ENCODE measurements at regions not wholly inside any gene's neighbourhood (a gene's known extent, or its start where the extent isn't known, plus 50 kb on each side); places are given as distances from the start of the nearest gene placed in this dataset.

DNA sequence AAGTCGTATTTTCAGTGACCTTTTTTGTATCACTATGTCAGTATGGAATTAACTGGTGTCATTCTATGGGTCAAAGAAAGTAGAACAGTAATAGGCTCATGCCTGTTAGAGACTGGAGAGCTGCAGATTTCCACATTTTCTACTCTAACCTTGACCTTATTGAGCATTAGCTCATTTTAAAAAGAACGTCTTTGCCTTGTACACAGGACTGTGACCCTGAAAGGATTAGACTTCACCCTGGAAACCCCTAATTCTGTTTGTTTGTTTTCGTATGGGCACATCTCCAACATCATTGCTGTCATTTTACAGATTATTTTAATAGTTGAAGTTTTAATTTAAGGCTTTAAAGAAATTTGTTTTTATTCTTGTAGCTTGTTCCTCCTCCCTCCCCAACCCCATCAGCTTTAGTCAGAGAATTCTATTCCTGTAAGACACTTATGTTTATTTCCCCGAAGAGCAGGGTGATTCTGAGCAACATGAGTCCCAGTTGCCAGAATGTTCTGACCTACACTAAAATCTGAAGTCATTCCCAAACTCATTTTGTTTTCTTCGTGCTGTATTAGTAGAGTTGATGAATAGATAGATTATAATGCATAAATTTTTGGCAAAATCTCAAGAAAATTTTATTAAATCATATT, 451.3 kb downstream of the FOXG1 start:
- WGBS, 2 experiments: 81 to 85% methylated on average over 3 to 5 of the region's 5 CpGs
- H3K9me3 ChIP-seq (ENCODE audit: control insufficient read depth, low read length): no peaks in the 10 kb centered on the region
- H3K4me3 ChIP-seq (ENCODE audit: insufficient read depth, low read depth, low read length): no peak overlapping the region
- no peaks in the 10 kb centered on the region for H3K27me3 ChIP-seq (ENCODE audit: control insufficient read depth, insufficient read depth, low read length, poor library complexity, severe bottlenecking)
- H3K4me1 ChIP-seq (ENCODE audit: control insufficient read depth, insufficient read depth, low read length): no peaks in the 10 kb centered on the region
- H3K27ac ChIP-seq (ENCODE audit: insufficient read depth, low read depth, low read length, poor library complexity, severe bottlenecking): no peak overlapping the region
- no peaks in the 10 kb centered on the region for H3K36me3 ChIP-seq (ENCODE audit: control insufficient read depth, insufficient read depth, low read length)

DNA sequence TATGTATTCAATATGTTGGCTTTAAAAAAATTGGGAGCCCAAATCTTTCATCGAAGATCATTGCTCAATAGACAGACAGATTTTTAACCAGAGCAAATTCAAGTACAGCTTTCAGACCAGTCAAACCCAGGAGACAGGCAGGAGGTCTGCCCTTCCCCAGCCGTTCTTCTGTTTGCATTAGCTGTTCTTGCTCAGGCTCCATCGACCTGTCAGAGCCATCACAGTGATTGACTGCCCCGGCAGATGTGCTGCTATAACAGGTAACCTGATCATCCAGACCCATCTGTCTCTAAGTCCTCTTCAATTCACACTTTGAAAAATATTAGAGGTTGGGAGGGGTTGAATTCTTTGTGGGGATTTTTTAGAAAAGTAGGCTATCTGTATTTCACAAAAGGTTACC, 453.5 kb downstream of the FOXG1 start:
- Histone ChIP-seq H3K4me1 (ENCODE audit: control insufficient read depth, insufficient read depth, low read length) (no peaks in the 10 kb centered on the region), H3K27me3 (ENCODE audit: control insufficient read depth, insufficient read depth, low read length, poor library complexity, severe bottlenecking) (peaks cover 3% of the 10 kb centered on the region), H3K9me3 (ENCODE audit: control insufficient read depth, low read length) (no peaks in the 10 kb centered on the region), H3K4me3 (ENCODE audit: insufficient read depth, low read depth, low read length) (no peak overlapping the region), H3K27ac (ENCODE audit: insufficient read depth, low read depth, low read length, poor library complexity, severe bottlenecking) (no peak overlapping the region), H3K36me3 (ENCODE audit: control insufficient read depth, insufficient read depth, low read length) (no peaks in the 10 kb centered on the region)
- WGBS, 2 experiments: 69 to 80% methylated on average over 4 of the region's 4 CpGs

DNA sequence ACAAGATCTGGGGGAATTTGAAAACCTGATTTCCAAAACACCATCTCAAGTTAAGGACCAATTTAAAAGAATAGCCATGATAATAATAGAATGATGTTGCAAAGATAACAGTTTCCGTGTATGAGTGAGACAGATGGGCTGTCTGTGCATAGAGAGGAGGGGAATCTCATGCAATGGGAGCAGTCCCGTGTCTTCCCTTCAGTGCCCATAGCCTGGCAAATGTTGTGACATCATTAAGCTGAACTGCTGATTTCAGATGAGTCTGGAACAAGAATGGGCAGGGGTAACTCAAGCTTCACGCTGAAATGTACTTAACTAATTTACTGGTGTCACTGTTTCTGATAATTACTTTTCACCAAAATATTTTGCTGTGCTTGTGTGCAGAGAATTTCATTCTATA, 454.0 kb downstream of the FOXG1 start:
- 86 to 91% methylated on average over 2 to 3 of the region's 3 CpGs for WGBS, 2 experiments
- H3K36me3 ChIP-seq (ENCODE audit: control insufficient read depth, insufficient read depth, low read length): no peaks in the 10 kb centered on the region
- H3K4me3 ChIP-seq (ENCODE audit: insufficient read depth, low read depth, low read length): no peak overlapping the region
- H3K9me3 ChIP-seq (ENCODE audit: control insufficient read depth, low read length): no peaks in the 10 kb centered on the region
- no peaks in the 10 kb centered on the region for H3K4me1 ChIP-seq (ENCODE audit: control insufficient read depth, insufficient read depth, low read length)
- peaks cover 3% of the 10 kb centered on the region for H3K27me3 ChIP-seq (ENCODE audit: control insufficient read depth, insufficient read depth, low read length, poor library complexity, severe bottlenecking)
- no peak overlapping the region for H3K27ac ChIP-seq (ENCODE audit: insufficient read depth, low read depth, low read length, poor library complexity, severe bottlenecking)

DNA sequence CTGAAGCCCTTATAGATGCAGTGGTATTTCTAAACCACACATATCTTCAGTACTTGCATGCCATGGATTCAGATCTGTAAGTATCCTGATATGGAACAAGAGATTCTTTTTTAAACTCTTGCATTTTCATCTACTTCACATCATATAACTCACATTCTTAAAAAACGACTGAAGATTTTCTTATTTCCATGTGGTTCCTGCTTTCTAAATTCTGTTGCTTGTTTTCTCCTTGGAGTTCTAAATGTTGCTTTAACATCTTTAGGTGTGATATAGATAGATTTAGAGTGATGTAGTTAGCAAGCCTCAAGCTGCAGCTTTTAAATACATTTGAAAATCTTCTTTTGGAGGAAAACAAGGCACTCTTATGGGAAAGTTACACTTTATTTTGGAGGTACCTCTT, 455.4 kb downstream of the FOXG1 start:
- WGBS, 2 experiments: 83 to 90% methylated on average over 1 of the region's 1 CpG
- Histone ChIP-seq H3K27me3 (ENCODE audit: control insufficient read depth, insufficient read depth, low read length, poor library complexity, severe bottlenecking) (peaks cover 3% of the 10 kb centered on the region), H3K4me3 (ENCODE audit: insufficient read depth, low read depth, low read length) (no peak overlapping the region), H3K9me3 (ENCODE audit: control insufficient read depth, low read length) (no peaks in the 10 kb centered on the region), H3K27ac (ENCODE audit: insufficient read depth, low read depth, low read length, poor library complexity, severe bottlenecking) (no peak overlapping the region), H3K36me3 (ENCODE audit: control insufficient read depth, insufficient read depth, low read length) (no peaks in the 10 kb centered on the region), H3K4me1 (ENCODE audit: control insufficient read depth, insufficient read depth, low read length) (no peaks in the 10 kb centered on the region)

DNA sequence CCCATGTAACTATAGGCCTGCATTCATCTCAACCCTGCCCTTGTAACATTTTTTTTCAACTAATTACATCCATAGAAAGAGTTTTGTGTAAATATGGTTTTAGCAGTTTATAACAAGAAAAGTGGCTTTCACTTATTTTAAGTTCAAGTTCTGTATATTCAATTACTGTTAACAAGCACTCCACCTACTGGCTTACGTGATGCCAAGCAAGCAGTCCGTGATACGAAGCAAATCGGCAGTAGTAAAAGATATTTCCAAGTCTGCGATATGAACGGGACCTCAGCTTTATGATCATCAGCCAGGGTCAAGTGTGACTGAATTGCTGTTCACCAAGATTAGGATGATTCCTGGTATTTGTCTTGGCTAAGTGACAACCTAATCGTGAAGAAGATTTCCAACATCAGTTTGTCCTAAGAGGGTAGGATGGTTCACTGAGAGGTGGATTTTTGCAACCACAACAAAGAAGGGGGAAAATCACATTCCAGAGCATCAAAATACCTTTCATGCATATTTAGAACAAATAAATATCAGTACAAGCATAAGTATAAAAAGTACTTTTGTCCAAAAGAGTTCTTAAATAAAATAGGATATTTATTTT, 456.2 kb downstream of the FOXG1 start:
- Histone ChIP-seq H3K9me3 (ENCODE audit: control insufficient read depth, low read length) (no peaks in the 10 kb centered on the region), H3K36me3 (ENCODE audit: control insufficient read depth, insufficient read depth, low read length) (no peaks in the 10 kb centered on the region), H3K4me1 (ENCODE audit: control insufficient read depth, insufficient read depth, low read length) (no peaks in the 10 kb centered on the region), H3K4me3 (ENCODE audit: insufficient read depth, low read depth, low read length) (no peak overlapping the region), H3K27me3 (ENCODE audit: control insufficient read depth, insufficient read depth, low read length, poor library complexity, severe bottlenecking) (peaks cover 3% of the 10 kb centered on the region), H3K27ac (ENCODE audit: insufficient read depth, low read depth, low read length, poor library complexity, severe bottlenecking) (no peak overlapping the region)
- 31 to 41% methylated on average over 7 of the region's 7 CpGs for WGBS, 2 experiments

DNA sequence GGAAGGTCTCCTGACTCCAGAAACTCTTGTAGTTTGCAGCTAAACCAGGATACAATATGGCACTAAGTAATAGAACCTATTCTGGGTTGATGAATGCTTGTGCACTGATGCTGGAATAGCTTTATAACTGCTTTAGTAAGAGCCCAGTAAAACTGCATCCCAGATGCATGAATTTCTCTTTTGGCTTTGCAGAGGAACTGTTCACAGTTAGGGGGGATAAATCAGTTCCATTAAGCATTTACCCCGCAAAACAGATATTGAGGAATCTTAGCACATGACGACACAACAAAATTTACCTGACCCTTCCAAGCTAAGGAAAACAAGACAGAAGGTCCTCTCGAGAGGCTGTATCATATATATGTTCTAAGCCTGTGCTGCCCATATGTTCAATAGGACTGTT, 457.4 kb downstream of the FOXG1 start:
- Histone ChIP-seq H3K36me3 (ENCODE audit: control insufficient read depth, insufficient read depth, low read length) (no peaks in the 10 kb centered on the region), H3K4me3 (ENCODE audit: insufficient read depth, low read depth, low read length) (no peak overlapping the region), H3K4me1 (ENCODE audit: control insufficient read depth, insufficient read depth, low read length) (no peaks in the 10 kb centered on the region), H3K9me3 (ENCODE audit: control insufficient read depth, low read length) (no peaks in the 10 kb centered on the region), H3K27ac (ENCODE audit: insufficient read depth, low read depth, low read length, poor library complexity, severe bottlenecking) (no peak overlapping the region), H3K27me3 (ENCODE audit: control insufficient read depth, insufficient read depth, low read length, poor library complexity, severe bottlenecking) (peaks cover 3% of the 10 kb centered on the region)
- WGBS, 2 experiments: 95 to 97% methylated on average over 3 of the region's 3 CpGs

DNA sequence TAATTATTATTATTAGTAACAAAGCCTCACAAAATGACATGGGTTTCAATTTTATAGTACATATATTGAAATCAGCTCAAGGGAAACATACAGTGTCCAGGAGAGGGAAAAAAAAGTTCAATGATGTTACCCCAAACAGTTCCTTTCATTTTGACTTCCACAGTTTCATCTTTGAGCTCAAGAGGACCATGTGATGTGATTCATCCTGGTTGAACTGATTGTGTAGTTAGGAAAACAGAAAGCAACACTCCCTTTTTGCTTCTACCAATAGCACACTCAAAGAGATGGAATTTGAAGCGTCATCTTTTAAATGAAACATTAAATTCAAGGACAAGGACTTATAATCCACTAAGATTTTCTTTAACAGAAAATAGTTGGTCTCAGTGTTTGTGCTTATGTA, 461.0 kb downstream of the FOXG1 start:
- Histone ChIP-seq H3K4me3 (ENCODE audit: insufficient read depth, low read depth, low read length) (no peak overlapping the region), H3K4me1 (ENCODE audit: control insufficient read depth, insufficient read depth, low read length) (no peaks in the 10 kb centered on the region), H3K36me3 (ENCODE audit: control insufficient read depth, insufficient read depth, low read length) (no peaks in the 10 kb centered on the region), H3K9me3 (ENCODE audit: control insufficient read depth, low read length) (no peaks in the 10 kb centered on the region), H3K27ac (ENCODE audit: insufficient read depth, low read depth, low read length, poor library complexity, severe bottlenecking) (no peak overlapping the region), H3K27me3 (ENCODE audit: control insufficient read depth, insufficient read depth, low read length, poor library complexity, severe bottlenecking) (peaks cover 3% of the 10 kb centered on the region)
- 89 to 100% methylated on average over 1 of the region's 1 CpG for WGBS, 2 experiments

DNA sequence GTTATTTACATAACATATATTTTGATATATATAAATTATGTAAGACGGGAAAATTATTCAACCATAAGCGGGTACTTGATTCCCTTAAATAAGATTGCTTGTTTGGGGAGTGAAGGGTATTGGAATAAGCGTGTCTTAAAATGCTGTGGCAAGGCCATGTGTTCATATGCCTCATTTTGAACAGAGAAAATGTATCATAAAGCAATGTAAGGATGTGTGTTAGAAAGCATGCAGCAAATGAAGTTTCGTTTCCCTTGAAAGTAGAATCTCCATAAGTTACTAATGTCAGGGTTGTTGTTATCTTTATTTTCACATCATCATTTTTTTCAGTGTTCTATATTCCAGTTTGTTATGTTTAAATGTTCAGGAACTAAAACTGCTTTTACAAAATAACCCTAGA, 465.6 kb downstream of the FOXG1 start:
- Histone ChIP-seq H3K36me3 (ENCODE audit: control insufficient read depth, insufficient read depth, low read length) (no peaks in the 10 kb centered on the region), H3K9me3 (ENCODE audit: control insufficient read depth, low read length) (no peaks in the 10 kb centered on the region), H3K4me3 (ENCODE audit: insufficient read depth, low read depth, low read length) (no peak overlapping the region), H3K4me1 (ENCODE audit: control insufficient read depth, insufficient read depth, low read length) (no peaks in the 10 kb centered on the region), H3K27ac (ENCODE audit: insufficient read depth, low read depth, low read length, poor library complexity, severe bottlenecking) (no peak overlapping the region), H3K27me3 (ENCODE audit: control insufficient read depth, insufficient read depth, low read length, poor library complexity, severe bottlenecking) (no peaks in the 10 kb centered on the region)
- 98 to 100% methylated on average over 3 to 4 of the region's 4 CpGs for WGBS, 2 experiments

DNA sequence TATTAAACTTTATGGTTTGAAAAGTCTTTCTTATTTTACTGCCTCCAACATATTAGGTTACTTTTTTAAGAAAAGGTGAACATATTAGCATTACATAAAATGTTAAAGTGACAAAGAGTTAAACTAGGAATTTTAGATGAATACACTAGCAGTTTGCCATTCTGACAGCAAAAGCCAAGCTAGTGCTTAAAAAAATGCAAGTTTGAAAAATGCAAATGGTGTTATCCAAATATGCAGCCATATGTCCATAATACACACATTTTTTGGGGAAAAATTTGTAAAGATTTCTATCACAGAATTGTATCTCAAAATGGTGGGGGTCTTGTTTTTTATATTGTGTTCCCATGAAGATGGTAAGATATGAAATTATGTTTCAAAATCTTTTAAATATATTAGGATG, 466.1 kb downstream of the FOXG1 start:
- no peaks in the 10 kb centered on the region for H3K9me3 ChIP-seq (ENCODE audit: control insufficient read depth, low read length)
- no peaks in the 10 kb centered on the region for H3K4me1 ChIP-seq (ENCODE audit: control insufficient read depth, insufficient read depth, low read length)
- H3K4me3 ChIP-seq (ENCODE audit: insufficient read depth, low read depth, low read length): no peak overlapping the region
- no peaks in the 10 kb centered on the region for H3K36me3 ChIP-seq (ENCODE audit: control insufficient read depth, insufficient read depth, low read length)
- H3K27me3 ChIP-seq (ENCODE audit: control insufficient read depth, insufficient read depth, low read length, poor library complexity, severe bottlenecking): no peaks in the 10 kb centered on the region
- no peak overlapping the region for H3K27ac ChIP-seq (ENCODE audit: insufficient read depth, low read depth, low read length, poor library complexity, severe bottlenecking)

DNA sequence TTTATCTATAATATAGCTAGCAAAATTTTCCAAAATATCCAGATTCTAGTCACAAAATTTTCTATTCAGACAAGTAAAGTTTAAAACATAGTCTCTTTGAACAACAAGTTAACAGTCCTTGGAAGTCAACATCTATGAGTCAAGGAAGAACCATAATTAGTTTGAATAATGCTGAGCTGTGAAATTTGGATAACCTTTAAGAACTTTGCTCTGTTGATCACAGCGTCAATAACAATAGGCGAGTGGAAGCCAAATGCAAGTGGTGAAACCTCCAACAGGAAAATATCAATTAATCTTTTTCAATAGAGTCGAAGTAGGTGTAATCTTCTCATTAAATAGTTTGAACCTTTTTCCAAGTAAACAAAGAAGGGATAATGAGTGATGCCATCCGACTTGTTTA, 466.6 kb downstream of the FOXG1 start:
- Histone ChIP-seq H3K27me3 (ENCODE audit: control insufficient read depth, insufficient read depth, low read length, poor library complexity, severe bottlenecking) (no peaks in the 10 kb centered on the region), H3K36me3 (ENCODE audit: control insufficient read depth, insufficient read depth, low read length) (no peaks in the 10 kb centered on the region), H3K27ac (ENCODE audit: insufficient read depth, low read depth, low read length, poor library complexity, severe bottlenecking) (no peak overlapping the region), H3K4me3 (ENCODE audit: insufficient read depth, low read depth, low read length) (no peak overlapping the region), H3K9me3 (ENCODE audit: control insufficient read depth, low read length) (no peaks in the 10 kb centered on the region), H3K4me1 (ENCODE audit: control insufficient read depth, insufficient read depth, low read length) (no peaks in the 10 kb centered on the region)
- WGBS, 2 experiments: 70 to 84% methylated on average over 4 of the region's 4 CpGs

Measured in ectodermal cell (in vitro differentiated cells).